Endodermal cell (in vitro differentiated cells): ENCODE measurements at regions not wholly inside any gene's neighbourhood (a gene's known extent, or its start where the extent isn't known, plus 50 kb on each side); places are given as distances from the start of the nearest gene placed in this dataset.

ENCODE experiments used
- DNase-seq: peaks from one replicate; pipeline ENCODE4 v3.0.0-alpha.2; 2017
- H3K27ac ChIP-seq: 2 replicates; pipeline ENCODE4 v1.5.1; 2013; ENCODE audit warnings: mild to moderate bottlenecking, low read depth, low read length, moderate library complexity
- H3K27me3 ChIP-seq: 2 replicates; pipeline ENCODE4 v1.6.1; 2013; ENCODE audit warnings: mild to moderate bottlenecking, low read length, moderate library complexity; ENCODE audit not compliant: insufficient read depth, control insufficient read depth, poor library complexity, severe bottlenecking
- H3K36me3 ChIP-seq: 2 replicates; pipeline ENCODE4 v1.7.0; 2013; ENCODE audit warnings: mild to moderate bottlenecking, low read length, moderate library complexity; ENCODE audit not compliant: control insufficient read depth, insufficient read depth
- H3K4me1 ChIP-seq: one replicate; pipeline ENCODE4 v1.7.0; 2013; ENCODE audit warnings: low read length; ENCODE audit not compliant: control insufficient read depth, insufficient read depth
- H3K4me3 ChIP-seq: 2 replicates; pipeline ENCODE4 v1.5.1; 2013; ENCODE audit warnings: mild to moderate bottlenecking, low read length, moderate library complexity
- H3K9ac ChIP-seq: 2 replicates; pipeline ENCODE4 v1.6.1; 2013; ENCODE audit warnings: mild to moderate bottlenecking, low read length, moderate library complexity; ENCODE audit not compliant: poor library complexity, severe bottlenecking; ENCODE audit errors: extremely low read depth
- H3K9me3 ChIP-seq: 2 replicates; pipeline ENCODE4 v1.6.1; 2013; ENCODE audit warnings: mild to moderate bottlenecking, low read length, moderate library complexity; ENCODE audit not compliant: control insufficient read depth
- H3K27ac Mint-ChIP-seq: 2 replicates; pipeline ENCODE4 v1.8.0; 2020; ENCODE audit warnings: mixed read lengths
- H3K27me3 Mint-ChIP-seq: 2 replicates; pipeline ENCODE4 v1.8.0; 2021; ENCODE audit warnings: mild to moderate bottlenecking, mixed read lengths; ENCODE audit not compliant: insufficient read depth
- H3K36me3 Mint-ChIP-seq: 2 replicates; pipeline ENCODE4 v1.8.0; 2020; ENCODE audit warnings: low read depth, mixed read lengths
- H3K4me1 Mint-ChIP-seq: 2 replicates; pipeline ENCODE4 v1.8.0; 2020; ENCODE audit warnings: mixed read lengths
- H3K4me3 Mint-ChIP-seq: 2 replicates; pipeline ENCODE4 v1.8.0; 2020; ENCODE audit warnings: mild to moderate bottlenecking, moderate library complexity, mixed read lengths
- H3K9me3 Mint-ChIP-seq: 2 replicates; pipeline ENCODE4 v1.8.0; 2020; ENCODE audit warnings: mild to moderate bottlenecking, mixed read lengths
- CTCF ChIP-seq: fragments of 200-600 bp; sonication (generic); conservative IDR thresholded peaks from 2 replicates; pipeline ENCODE4 v1.5.0; 2021; ENCODE audit warnings: antibody characterized with exemption, mild to moderate bottlenecking
- WGBS, 2 experiments: methylation state at CpG; one replicate each; pipeline versions ENCODE4 v1.1.5 to v1.1.7; 2013; ENCODE audit warnings: missing lambda C conversion rate in 2 of 2, mixed read lengths in 1 of 2; ENCODE audit not compliant: insufficient coverage in 1 of 2, insufficient read length in 1 of 2; 5-methylcytosine and 5-hydroxymethylcytosine counted together

- Histone ChIP-seq H3K27ac (no peak overlapping the region), H3K4me1 (no peaks in the 10 kb centered on the region), H3K36me3 (no peaks in the 10 kb centered on the region), H3K9me3 (no peaks in the 10 kb centered on the region), H3K27me3 (no peaks in the 10 kb centered on the region), H3K4me3 (no peak overlapping the region), H3K9ac (no peak overlapping the region)
- no peak for DNase-seq
- Mint-ChIP-seq H3K9me3 (no peaks in the 10 kb centered on the region), H3K36me3 (no peaks in the 10 kb centered on the region), H3K27me3 (peaks cover 2% of the 10 kb centered on the region), H3K27ac (no peak overlapping the region), H3K4me3 (no peak overlapping the region), H3K4me1 (peaks cover 36% of the 10 kb centered on the region)
- WGBS, 2 experiments = 100% methylated on average over 1 of the region's 1 CpG
- TF ChIP-seq CTCF = no peak
These were observed 86.5 kb upstream of the UBL3 start for GRCh38 chr13:29936956-29937355.

- no peaks in the 10 kb centered on the region for H3K36me3 ChIP-seq
- TF ChIP-seq CTCF = no peak
- H3K9me3 ChIP-seq = no peaks in the 10 kb centered on the region
- Mint-ChIP-seq H3K4me1 (peaks cover 29% of the 10 kb centered on the region), H3K4me3 (no peak overlapping the region), H3K36me3 (no peaks in the 10 kb centered on the region), H3K27ac (peak overlapping the region; percentile 69), H3K27me3 (peaks cover 2% of the 10 kb centered on the region), H3K9me3 (no peaks in the 10 kb centered on the region)
- no peak overlapping the region for H3K9ac ChIP-seq
- no peaks in the 10 kb centered on the region for H3K27me3 ChIP-seq
- no peak overlapping the region for H3K4me3 ChIP-seq
- WGBS, 2 experiments = 74 to 96% methylated on average over 7 to 13 of the region's 13 CpGs
- no peak overlapping the region for H3K27ac ChIP-seq
- no peak for DNase-seq
- no peaks in the 10 kb centered on the region for H3K4me1 ChIP-seq
These were observed 85.8 kb upstream of the UBL3 start for GRCh38 chr13:29936051-29936813.

GRCh38 chr13:29935309-29935981 lies 85.0 kb upstream of the UBL3 start:
- Mint-ChIP-seq H3K4me3 (no peak overlapping the region), H3K9me3 (no peaks in the 10 kb centered on the region), H3K27me3 (peaks cover 2% of the 10 kb centered on the region), H3K36me3 (no peaks in the 10 kb centered on the region), H3K4me1 (peaks cover 22% of the 10 kb centered on the region), H3K27ac (peak overlapping the region; percentile 69)
- H3K36me3 ChIP-seq = no peaks in the 10 kb centered on the region
- H3K9ac ChIP-seq = no peak overlapping the region
- no peak overlapping the region for H3K4me3 ChIP-seq
- no peaks in the 10 kb centered on the region for H3K27me3 ChIP-seq
- DNase-seq = no peak
- WGBS, 2 experiments = 90 to 91% methylated on average over 2 to 6 of the region's 6 CpGs
- H3K4me1 ChIP-seq = no peaks in the 10 kb centered on the region
- no peak for TF ChIP-seq CTCF
- no peaks in the 10 kb centered on the region for H3K9me3 ChIP-seq
- H3K27ac ChIP-seq = no peak overlapping the region
